GM19452 (cell line): ENCODE measurements at regions not wholly inside any gene's neighbourhood (a gene's known extent, or its start where the extent isn't known, plus 50 kb on each side); places are given as distances from the start of the nearest gene placed in this dataset.

Experiments
- ATAC-seq: cut with Tn5 transposase; IDR thresholded peaks from one replicate; pipeline ENCODE4 v1.9.1; 2021; ENCODE audit not compliant: unreplicated experiment

DNA sequence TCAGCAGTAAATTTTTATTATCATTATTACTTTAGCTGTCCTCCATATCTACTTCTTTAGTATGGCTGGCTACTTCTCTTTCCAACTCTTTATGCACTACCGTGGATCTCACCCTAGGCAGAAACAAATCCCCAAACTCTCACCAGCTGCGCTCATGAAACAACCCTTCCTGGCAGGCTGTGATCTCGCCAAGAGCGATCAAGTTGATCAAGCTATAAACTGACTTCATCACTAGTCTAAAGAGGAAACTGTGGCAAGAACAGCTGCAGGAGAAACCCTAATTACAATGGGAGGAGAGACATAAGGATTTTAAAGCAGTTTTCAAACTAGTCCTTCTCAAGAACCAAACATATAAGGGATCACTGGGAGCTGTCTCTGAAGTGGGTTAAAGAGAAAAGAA is 160.5 kb upstream of the PRSS58 start:
- no peak for ATAC-seq

DNA sequence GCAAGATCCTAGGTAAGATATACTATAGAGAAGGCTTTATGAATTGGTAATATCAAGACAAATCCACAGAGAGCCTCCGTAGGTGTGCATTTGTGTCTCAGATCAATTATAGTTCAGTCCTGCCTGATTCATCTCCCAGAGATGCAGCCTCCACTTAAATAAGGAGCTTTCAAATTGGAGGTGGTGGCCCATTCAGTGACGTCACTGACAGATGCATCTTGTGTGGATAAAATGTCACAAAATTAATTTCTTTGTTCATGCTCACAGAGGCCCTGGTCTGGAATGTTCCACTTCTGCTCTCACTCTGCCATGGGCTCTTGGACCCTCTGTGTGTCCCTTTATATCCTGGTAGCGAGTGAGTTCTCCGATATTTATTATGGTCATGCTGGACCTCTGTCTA is 157.1 kb upstream of the PRSS58 start:
- ATAC-seq = no peak

DNA sequence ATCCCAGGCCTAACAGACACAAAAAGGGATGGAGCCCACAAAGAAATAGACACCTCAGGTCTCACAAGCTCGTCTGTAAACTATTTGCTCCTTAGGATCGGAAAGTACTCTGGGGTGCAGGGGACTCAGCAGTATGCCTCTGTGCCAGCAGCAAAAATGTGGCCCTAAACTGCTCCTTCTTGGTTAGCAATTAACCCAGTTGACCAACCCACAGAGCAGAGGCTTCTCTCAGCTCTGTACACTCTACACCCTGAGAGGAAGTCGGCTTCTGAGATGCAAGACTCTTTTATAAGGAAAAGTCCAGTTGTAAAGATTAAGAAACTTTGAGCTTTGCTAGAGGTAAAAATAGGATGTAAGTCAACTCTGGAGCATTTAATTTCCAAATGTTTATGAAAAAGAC is 156.3 kb upstream of the PRSS58 start:
- peak; percentile 88 for ATAC-seq

DNA sequence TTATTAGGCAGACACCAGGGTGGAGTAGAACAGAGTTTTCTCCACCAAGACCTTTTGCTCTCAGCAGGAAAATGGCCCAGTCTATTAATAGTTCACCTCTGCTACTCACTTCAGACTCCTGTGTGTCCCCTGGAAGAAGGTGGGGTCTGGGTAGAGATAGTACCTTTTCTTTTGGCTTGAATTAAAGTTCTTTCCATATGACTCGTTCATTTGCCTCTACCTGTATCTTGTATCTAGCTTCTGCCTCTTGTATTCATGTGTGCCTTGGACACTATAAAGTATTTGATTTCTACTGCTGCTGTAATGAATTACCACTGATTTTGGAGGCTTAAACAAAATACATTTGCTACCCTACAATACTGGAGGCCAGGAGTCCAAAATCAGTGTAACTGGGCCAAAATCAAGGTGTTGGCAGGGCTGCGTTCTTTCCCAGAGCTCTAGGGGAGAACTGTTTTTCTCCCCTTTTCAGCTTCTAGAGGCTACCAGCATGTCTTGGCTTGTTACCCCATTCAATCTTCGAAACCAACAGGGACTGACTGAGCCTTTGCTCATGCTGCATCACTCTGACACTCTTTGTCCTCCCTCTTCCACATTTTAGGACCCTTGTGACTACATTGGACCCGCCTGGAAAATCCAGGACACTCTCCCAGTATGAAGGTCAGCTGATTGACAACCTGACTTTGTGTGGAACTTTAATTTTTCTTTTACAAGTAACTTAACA is 155.6 kb upstream of the PRSS58 start:
- ATAC-seq = no peak

DNA sequence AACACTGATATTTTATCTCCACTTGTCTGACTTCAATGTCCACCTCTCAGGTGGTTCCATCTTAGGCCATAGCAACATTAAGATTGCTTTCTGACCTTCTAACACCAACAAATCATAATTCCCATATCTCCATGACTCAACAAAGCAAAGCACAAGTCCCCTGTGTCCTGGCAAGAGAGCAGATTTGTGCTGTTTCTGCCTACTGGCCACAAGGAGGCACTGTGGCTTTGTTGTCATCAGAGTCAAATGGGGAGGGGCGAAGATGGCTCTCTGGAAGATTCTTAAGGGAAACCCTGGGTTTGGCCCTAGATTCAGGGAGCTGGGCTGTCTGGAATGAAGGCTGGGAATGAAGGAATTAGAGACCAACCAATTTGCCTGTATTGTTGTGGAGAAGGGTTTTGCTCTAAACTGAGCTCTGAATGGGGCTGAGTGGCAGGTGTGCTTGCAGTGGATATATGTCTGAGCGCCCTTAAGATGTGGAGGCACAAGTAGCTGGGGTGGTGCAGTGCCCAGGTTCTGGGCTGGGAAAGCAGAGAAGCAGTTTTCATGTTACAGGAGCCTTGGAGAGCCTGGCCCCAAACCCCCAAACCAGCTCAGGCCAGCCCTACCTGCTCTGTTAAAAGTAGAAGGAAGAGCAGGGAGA is 154.8 kb upstream of the PRSS58 start:
- ATAC-seq = peak; percentile 81

DNA sequence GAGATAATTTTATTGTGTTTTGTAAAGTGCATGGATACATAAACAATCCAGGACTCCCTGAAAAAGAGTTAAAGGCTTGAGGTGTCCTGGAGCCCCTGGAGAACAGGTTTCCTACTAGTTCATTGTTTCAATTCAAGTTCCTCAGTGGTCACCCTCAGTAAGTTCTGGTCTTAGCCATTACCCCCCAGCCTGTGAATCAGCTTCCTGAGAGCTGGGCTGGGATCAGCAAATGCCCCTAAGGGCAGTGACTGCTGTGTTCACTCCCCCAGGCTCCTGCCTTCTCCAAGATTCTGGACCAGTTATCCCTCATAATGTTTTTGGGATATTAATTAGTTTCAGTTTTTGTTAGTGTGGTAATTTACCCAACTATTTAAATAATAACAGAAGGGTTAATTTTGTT is 151.6 kb upstream of the PRSS58 start:
- no peak for ATAC-seq

DNA sequence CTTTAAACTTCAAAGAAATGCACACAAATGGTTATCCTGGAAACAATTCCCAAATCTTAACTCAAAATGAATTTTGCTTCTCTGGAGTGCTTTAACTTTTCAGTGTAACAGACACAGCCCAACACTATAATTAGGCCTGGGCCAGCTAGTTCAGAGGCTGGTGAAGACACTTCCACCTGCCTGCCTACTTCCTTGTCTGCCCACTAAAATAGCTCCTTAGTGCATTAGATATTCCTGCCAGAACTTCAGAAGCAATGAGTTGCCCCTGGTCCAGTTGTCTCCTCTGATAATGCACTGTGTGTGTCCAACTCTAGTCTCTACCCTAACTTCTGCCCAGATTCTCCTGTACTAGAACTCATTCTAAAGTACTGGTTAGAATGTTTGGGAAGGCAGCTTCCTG is 150.9 kb upstream of the PRSS58 start:
- no peak for ATAC-seq

DNA sequence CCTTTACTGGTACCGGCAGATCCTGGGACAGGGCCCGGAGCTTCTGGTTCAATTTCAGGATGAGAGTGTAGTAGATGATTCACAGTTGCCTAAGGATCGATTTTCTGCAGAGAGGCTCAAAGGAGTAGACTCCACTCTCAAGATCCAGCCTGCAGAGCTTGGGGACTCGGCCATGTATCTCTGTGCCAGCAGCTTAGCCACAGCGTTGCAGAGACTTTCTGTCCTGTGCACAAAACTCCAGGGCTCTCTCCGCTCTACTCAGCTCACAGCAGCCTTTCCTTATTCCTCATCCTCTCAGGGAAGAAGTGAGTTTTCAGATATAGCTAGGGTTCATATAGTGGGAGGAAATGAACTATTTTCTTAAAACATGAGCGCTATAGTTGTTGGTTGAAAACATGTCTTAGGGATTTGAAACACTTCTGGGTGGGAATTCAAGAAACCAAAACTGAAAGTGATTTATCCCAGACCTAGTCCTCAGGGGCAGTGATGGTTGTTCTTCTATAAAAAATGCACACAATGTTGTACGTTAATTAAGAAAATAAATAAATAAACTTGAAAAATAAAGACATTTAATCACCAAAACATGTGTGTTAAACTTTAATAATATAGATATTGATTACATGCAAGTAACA is 150.2 kb upstream of the PRSS58 start:
- no peak for ATAC-seq

DNA sequence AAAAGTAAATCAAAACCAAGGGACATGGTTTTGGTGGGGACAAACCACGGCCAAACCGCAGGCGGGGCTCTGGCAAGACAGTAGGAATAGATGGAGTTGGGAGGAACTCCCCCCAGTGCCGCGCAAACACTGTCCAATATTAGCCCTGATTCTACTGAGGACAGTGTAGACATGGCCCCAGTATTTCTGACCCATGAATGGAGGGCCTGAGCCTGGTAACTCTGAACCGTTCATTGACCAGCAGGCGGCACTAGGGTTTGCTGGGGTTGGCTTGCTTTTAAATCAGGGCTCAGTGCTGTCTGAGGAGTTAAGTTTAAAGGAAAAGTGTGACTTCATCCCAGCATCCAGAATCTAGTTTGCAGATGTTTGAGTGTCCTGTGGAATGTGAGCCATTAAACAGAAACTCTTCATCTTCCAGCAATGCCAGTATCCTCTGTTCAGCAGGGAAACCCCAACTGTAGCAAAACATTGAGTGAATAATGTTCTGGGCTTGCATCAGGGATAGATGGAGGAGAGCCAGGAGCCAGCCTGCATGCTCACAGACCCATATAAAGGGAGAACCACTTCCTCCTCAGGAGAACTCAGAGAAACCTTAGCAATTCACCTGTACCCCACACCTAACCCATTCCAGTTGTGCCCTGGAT is 147.4 kb upstream of the PRSS58 start:
- no peak for ATAC-seq

DNA sequence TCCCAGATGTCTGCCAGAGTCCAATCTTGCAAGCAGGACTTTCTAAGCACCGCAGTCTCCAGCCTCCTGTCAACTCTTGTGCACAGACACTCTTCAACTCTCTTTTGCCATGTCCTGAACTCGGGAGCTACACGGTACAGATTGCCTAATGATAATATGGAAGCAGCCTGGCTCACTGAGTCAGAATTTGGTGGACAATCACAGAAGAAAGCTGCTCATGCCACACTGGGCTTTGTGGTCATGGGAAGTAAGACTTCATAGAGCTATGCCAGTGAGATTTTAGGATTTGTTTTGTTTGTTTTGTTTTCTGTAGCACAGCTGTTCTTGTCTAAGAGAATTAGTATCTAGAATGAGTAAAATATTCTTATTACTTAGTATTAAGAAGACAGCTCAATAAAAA is 144.1 kb upstream of the PRSS58 start:
- ATAC-seq = no peak

DNA sequence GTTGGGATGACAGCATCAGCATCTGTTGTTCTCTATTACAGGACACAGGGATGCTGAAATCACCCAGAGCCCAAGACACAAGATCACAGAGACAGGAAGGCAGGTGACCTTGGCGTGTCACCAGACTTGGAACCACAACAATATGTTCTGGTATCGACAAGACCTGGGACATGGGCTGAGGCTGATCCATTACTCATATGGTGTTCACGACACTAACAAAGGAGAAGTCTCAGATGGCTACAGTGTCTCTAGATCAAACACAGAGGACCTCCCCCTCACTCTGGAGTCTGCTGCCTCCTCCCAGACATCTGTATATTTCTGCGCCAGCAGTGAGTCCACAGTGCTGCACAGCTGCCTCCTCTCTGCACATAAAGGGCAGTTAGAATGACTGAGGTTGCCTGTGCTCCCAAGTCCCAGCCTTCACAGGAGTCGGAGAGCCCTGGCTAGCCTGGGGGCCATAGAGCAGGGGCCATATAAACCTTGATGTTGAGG is 142.2 kb upstream of the PRSS58 start:
- ATAC-seq = no peak

DNA sequence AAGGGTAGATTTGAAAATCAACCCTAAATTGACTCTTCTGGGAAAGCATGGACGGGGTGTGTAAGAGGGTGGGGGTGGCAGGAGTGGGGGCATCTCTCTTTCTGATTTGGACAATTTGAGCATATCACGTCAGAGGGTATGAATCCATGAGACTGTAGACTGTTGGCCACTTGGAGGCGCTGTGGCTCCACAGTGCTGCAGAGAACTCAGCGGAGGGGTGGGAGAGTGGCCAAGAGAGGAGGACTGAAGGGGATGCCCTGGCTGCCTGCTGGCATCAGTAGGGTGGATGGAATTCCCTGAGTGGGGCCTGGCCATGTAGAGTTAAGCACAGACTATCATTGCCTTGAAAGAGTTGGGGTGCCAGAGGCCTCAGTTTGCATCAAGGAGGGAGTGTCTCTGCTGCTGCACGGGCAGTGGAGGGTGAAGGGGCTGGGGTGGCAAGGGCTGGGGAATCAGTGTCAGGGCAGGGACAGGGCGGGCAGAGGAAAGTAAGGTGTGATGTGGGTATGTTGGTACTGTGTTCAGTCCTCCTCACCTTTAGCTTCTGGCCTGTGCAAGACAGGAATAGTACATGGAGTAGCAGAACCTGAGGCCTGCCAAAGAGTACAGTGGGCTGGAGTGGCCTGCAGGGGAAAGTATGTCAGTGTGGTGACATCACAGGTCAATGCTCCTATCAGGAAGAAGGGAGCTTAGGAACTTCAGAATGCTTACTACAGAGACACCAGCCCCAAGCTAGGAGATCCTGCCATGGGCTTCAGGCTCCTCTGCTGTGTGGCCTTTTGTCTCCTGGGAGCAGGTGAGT is 133.5 kb upstream of the PRSS58 start:
- no peak for ATAC-seq

DNA sequence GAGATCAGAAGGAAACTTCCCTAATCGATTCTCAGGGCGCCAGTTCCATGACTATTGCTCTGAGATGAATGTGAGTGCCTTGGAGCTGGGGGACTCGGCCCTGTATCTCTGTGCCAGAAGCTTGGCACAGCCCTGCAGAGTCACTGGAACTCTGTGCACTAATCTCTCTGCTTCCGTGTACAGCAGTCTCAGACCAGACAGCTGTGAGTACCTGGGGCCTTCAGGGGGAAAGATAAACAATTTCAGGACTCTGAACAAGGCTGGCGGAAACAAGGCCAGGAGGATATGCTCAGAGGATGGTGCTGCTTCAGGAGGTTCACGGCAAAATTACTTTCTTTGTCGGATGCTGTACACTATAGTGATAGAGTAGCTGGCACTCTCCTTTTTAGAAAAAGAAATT is 131.7 kb upstream of the PRSS58 start:
- no peak for ATAC-seq

DNA sequence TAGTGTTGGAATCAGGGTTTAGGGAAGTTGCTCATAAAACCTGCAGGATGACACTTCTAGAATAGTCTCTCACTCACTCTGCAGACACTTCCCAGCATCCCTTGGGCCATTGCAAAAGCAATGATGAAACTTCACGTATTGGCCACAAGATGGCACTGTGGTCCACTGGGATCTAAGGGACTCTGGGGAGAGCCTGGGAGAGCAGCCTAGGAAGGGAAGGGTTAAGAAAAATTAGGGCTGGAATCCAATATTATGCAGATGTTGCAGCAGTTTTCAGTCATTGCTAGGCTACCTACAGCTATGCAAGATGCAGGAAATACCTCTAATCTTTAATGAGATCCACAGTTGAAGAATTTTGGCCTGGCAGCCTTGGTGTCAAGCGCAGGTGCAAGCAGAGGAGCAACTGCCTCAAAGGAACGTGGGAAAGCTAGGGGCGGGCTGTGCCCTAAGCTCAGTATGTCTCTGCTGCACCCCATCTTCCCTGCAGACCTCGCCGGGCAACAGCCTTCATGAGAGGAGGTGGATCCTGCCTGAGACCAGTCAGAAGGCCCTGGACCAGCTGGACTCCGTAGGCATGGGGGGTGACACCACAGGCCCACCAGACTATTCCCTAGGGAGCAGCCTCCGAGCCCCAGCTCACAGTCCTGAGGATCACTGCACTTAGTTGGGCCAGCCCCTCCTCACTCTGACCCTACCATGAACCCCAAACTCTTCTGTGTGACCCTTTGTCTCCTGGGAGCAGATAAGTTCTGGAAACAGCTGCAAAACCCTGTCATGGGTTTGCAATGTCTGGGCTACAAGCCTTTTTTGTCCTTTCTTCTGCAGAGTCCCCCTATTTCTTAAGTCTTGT is 127.9 kb upstream of the PRSS58 start:
- peak; percentile 73 for ATAC-seq

DNA sequence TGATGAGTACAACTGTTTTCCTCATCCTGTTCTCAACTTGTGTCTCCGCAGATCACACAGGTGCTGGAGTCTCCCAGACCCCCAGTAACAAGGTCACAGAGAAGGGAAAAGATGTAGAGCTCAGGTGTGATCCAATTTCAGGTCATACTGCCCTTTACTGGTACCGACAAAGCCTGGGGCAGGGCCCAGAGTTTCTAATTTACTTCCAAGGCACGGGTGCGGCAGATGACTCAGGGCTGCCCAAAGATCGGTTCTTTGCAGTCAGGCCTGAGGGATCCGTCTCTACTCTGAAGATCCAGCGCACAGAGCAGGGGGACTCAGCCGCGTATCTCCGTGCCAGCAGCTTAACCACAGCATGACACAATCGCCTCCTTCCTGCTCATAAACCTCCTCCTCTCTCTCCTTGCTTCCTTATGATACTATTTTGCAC is 126.7 kb upstream of the PRSS58 start:
- ATAC-seq = no peak

DNA sequence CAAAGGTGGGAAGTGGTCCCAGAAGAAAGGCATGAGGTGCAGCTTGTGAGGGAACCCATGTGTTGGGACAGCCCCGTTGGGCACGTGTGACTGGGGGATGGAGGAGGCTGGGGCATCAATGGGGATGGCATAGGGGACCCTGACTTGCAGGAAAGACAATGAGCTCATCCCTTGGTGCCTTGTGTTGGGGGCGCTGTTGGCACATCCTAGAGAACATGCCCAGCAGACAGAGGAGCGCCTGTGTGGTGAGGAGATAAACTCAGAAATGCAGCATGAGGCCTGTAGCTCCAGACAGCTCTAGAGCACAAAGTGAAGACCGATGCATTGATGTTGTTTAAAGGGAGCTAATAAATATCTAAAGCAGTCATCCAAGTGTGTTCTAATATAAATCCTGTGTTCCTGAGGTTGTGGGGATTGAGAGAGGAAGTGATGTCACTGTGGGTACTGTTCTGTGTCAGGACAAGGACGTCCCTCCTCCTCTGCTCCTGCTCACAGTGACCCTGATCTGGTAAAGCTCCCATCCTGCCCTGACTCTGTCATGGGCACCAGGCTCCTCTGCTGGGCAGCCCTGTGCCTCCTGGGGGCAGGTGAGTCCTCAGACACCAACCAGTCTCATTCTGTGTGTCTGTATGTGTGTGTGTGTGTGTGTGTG is 126.1 kb upstream of the PRSS58 start:
- ATAC-seq = no peak

DNA sequence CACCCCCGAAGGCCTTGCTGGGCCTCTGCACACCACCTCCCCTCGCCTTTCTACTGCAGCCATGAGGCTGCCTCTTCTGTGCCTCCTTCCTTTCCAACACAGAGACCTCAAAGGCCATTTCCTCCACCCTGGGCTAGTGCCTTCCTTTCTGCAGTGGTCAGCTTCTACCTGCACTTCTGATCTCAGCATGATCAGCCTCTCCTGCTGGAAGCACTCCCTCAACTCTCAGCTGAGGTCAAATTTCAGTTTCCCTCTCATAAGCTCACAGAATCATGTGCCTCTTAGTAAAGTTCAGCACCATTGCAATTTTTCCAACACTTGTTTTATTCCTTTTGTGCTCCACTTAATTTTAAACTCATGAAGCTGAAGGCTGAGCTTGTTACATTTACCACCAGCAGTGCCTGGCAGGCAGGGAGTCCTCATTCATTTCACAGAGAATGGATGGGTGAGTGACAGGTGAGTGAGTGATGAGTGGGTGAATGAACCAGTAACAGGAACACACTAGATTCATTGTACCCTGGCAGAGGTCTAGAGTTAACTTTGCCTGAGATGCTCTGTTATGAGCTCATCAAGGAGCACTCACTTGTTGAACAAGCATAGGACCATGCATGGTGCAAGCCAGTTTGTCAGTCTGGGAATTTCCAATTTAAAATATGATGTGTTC is 124.0 kb upstream of the PRSS58 start:
- no peak for ATAC-seq

DNA sequence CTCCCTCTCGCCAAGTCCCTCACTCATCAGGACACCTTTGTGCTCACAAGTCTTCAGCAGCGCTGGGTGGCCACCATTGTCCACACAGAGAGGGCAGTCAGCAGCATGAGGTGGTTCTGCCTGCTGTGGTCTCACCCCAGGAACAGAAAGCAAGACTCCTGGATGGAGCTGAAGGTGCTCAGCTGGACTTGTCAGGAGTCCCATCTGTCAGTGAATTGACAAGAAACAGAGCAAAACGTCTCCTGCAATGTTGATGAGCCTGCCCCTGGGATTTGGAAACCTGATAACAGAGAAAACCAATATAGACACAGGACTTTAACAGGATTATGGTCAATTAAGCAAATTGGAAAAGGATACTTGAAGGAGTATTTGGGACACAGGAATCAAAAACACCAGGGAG is 122.2 kb upstream of the PRSS58 start:
- ATAC-seq = no peak
